ENCODE measurements at regions not wholly inside any gene's neighbourhood (a gene's known extent, or its start where the extent isn't known, plus 50 kb on each side); places are given as distances from the start of the nearest gene placed in this dataset.

- TF ChIP-seq, protein P1, sequence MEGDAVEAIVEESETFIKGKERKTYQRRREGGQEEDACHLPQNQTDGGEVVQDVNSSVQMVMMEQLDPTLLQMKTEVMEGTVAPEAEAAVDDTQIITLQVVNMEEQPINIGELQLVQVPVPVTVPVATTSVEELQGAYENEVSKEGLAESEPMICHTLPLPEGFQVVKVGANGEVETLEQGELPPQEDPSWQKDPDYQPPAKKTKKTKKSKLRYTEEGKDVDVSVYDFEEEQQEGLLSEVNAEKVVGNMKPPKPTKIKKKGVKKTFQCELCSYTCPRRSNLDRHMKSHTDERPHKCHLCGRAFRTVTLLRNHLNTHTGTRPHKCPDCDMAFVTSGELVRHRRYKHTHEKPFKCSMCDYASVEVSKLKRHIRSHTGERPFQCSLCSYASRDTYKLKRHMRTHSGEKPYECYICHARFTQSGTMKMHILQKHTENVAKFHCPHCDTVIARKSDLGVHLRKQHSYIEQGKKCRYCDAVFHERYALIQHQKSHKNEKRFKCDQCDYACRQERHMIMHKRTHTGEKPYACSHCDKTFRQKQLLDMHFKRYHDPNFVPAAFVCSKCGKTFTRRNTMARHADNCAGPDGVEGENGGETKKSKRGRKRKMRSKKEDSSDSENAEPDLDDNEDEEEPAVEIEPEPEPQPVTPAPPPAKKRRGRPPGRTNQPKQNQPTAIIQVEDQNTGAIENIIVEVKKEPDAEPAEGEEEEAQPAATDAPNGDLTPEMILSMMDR (IDR thresholded peaks at IDR 0.05; ENCODE audit: poor library complexity, severe bottlenecking) = no peak
- TF ChIP-seq MXI1 (conservative IDR thresholded peaks at IDR 0.05; ENCODE audit: poor library complexity, severe bottlenecking) (no peak), SMC3 (conservative IDR thresholded peaks at IDR 0.05; ENCODE audit: poor library complexity) (no peak), POLR2AphosphoS5 (IDR thresholded peaks at IDR 0.05) (no peak), EZH2 (IDR thresholded peaks at IDR 0.05; ENCODE audit: borderline replicate concordance, insufficient read depth, low read length, poor library complexity, severe bottlenecking) (no peak), TAF1 (IDR thresholded peaks at IDR 0.05; ENCODE audit: low read depth) (no peak), EP300 (conservative IDR thresholded peaks at IDR 0.05; ENCODE audit: poor library complexity, severe bottlenecking) (no peak), RAD21 (conservative IDR thresholded peaks at IDR 0.05) (no peak)
- TF ChIP-seq, protein P2, sequence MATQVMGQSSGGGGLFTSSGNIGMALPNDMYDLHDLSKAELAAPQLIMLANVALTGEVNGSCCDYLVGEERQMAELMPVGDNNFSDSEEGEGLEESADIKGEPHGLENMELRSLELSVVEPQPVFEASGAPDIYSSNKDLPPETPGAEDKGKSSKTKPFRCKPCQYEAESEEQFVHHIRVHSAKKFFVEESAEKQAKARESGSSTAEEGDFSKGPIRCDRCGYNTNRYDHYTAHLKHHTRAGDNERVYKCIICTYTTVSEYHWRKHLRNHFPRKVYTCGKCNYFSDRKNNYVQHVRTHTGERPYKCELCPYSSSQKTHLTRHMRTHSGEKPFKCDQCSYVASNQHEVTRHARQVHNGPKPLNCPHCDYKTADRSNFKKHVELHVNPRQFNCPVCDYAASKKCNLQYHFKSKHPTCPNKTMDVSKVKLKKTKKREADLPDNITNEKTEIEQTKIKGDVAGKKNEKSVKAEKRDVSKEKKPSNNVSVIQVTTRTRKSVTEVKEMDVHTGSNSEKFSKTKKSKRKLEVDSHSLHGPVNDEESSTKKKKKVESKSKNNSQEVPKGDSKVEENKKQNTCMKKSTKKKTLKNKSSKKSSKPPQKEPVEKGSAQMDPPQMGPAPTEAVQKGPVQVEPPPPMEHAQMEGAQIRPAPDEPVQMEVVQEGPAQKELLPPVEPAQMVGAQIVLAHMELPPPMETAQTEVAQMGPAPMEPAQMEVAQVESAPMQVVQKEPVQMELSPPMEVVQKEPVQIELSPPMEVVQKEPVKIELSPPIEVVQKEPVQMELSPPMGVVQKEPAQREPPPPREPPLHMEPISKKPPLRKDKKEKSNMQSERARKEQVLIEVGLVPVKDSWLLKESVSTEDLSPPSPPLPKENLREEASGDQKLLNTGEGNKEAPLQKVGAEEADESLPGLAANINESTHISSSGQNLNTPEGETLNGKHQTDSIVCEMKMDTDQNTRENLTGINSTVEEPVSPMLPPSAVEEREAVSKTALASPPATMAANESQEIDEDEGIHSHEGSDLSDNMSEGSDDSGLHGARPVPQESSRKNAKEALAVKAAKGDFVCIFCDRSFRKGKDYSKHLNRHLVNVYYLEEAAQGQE (IDR thresholded peaks at IDR 0.05; ENCODE audit: borderline replicate concordance) = no peak
Measured at GRCh38 chr2:60301726-60302125, 251.7 kb downstream of the BCL11A start.
